ENCODE measurements at regions not wholly inside any gene's neighbourhood (a gene's known extent, or its start where the extent isn't known, plus 50 kb on each side); places are given as distances from the start of the nearest gene placed in this dataset.

DNA sequence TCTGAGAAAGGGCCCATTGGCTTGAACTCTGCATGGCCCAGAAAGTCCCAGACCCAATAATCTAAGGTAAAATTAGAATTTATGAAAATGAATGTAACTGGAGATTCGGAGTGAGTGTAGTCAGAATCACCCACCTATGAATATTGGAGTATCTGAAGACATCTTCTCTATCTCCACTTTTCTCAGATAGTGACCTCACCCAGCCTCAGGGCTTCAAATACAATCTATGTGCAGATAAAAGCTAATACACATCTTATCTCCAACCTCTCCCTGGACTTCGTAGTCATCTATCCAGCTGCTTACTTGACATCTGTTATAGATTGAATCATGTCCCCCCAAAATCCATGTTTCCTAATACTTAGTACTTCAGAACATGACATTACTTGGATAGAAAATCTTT is 263.2 kb downstream of the RAD51AP2 start:
- no peaks in the 10 kb centered on the region for H3K4me1 ChIP-seq (ENCODE audit: insufficient read depth)
- Mint-ChIP-seq H3K36me3 (ENCODE audit: low read depth) (no peaks in the 10 kb centered on the region), H3K4me1 (no peaks in the 10 kb centered on the region), H3K27me3 (ENCODE audit: insufficient read depth, low read depth, poor library complexity) (no peaks in the 10 kb centered on the region), H3K9me3 (no peaks in the 10 kb centered on the region), H3K27ac (no peak overlapping the region), H3K4me3 (no peak overlapping the region)
- no peak overlapping the region for H3K27ac ChIP-seq (ENCODE audit: low read depth)
- no peaks in the 10 kb centered on the region for H3K27me3 ChIP-seq (ENCODE audit: insufficient read depth)
- no peak overlapping the region for H3K4me2 ChIP-seq
- H3K36me3 ChIP-seq (ENCODE audit: insufficient read depth) = no peaks in the 10 kb centered on the region
- no peak overlapping the region for H2AFZ ChIP-seq
- H3K9me2 ChIP-seq (ENCODE audit: insufficient read depth) = no peaks in the 10 kb centered on the region
- no peaks in the 10 kb centered on the region for H3F3A ChIP-seq (replicated peaks; ENCODE audit: low read depth)
- H3K4me3 ChIP-seq = no peak overlapping the region
- no peaks in the 10 kb centered on the region; the same call in 1 of the 2 replicates for H4K20me1 ChIP-seq (replicated peaks; ENCODE audit: insufficient read depth)
- H3K79me2 ChIP-seq (replicated peaks; ENCODE audit: insufficient read depth) = no peaks in the 10 kb centered on the region
- TF ChIP-seq, protein P1, sequence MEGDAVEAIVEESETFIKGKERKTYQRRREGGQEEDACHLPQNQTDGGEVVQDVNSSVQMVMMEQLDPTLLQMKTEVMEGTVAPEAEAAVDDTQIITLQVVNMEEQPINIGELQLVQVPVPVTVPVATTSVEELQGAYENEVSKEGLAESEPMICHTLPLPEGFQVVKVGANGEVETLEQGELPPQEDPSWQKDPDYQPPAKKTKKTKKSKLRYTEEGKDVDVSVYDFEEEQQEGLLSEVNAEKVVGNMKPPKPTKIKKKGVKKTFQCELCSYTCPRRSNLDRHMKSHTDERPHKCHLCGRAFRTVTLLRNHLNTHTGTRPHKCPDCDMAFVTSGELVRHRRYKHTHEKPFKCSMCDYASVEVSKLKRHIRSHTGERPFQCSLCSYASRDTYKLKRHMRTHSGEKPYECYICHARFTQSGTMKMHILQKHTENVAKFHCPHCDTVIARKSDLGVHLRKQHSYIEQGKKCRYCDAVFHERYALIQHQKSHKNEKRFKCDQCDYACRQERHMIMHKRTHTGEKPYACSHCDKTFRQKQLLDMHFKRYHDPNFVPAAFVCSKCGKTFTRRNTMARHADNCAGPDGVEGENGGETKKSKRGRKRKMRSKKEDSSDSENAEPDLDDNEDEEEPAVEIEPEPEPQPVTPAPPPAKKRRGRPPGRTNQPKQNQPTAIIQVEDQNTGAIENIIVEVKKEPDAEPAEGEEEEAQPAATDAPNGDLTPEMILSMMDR (conservative IDR thresholded peaks at IDR 0.05; ENCODE audit: low read depth in 2 of 2) = no peak
- TF ChIP-seq EZH2 (IDR thresholded peaks at IDR 0.05; ENCODE audit: low read depth, unreplicated experiment) (no peak), EZH2phosphoT487 (IDR thresholded peaks at IDR 0.05; ENCODE audit: unreplicated experiment) (no peak), CREB1 (CRISPR knock-in tag; IDR thresholded peaks at IDR 0.05; ENCODE audit: low read depth) (no peak), POLR2AphosphoS5 (IDR thresholded peaks at IDR 0.05; ENCODE audit: low read depth) (no peak)
- TF ChIP-seq, protein P2, sequence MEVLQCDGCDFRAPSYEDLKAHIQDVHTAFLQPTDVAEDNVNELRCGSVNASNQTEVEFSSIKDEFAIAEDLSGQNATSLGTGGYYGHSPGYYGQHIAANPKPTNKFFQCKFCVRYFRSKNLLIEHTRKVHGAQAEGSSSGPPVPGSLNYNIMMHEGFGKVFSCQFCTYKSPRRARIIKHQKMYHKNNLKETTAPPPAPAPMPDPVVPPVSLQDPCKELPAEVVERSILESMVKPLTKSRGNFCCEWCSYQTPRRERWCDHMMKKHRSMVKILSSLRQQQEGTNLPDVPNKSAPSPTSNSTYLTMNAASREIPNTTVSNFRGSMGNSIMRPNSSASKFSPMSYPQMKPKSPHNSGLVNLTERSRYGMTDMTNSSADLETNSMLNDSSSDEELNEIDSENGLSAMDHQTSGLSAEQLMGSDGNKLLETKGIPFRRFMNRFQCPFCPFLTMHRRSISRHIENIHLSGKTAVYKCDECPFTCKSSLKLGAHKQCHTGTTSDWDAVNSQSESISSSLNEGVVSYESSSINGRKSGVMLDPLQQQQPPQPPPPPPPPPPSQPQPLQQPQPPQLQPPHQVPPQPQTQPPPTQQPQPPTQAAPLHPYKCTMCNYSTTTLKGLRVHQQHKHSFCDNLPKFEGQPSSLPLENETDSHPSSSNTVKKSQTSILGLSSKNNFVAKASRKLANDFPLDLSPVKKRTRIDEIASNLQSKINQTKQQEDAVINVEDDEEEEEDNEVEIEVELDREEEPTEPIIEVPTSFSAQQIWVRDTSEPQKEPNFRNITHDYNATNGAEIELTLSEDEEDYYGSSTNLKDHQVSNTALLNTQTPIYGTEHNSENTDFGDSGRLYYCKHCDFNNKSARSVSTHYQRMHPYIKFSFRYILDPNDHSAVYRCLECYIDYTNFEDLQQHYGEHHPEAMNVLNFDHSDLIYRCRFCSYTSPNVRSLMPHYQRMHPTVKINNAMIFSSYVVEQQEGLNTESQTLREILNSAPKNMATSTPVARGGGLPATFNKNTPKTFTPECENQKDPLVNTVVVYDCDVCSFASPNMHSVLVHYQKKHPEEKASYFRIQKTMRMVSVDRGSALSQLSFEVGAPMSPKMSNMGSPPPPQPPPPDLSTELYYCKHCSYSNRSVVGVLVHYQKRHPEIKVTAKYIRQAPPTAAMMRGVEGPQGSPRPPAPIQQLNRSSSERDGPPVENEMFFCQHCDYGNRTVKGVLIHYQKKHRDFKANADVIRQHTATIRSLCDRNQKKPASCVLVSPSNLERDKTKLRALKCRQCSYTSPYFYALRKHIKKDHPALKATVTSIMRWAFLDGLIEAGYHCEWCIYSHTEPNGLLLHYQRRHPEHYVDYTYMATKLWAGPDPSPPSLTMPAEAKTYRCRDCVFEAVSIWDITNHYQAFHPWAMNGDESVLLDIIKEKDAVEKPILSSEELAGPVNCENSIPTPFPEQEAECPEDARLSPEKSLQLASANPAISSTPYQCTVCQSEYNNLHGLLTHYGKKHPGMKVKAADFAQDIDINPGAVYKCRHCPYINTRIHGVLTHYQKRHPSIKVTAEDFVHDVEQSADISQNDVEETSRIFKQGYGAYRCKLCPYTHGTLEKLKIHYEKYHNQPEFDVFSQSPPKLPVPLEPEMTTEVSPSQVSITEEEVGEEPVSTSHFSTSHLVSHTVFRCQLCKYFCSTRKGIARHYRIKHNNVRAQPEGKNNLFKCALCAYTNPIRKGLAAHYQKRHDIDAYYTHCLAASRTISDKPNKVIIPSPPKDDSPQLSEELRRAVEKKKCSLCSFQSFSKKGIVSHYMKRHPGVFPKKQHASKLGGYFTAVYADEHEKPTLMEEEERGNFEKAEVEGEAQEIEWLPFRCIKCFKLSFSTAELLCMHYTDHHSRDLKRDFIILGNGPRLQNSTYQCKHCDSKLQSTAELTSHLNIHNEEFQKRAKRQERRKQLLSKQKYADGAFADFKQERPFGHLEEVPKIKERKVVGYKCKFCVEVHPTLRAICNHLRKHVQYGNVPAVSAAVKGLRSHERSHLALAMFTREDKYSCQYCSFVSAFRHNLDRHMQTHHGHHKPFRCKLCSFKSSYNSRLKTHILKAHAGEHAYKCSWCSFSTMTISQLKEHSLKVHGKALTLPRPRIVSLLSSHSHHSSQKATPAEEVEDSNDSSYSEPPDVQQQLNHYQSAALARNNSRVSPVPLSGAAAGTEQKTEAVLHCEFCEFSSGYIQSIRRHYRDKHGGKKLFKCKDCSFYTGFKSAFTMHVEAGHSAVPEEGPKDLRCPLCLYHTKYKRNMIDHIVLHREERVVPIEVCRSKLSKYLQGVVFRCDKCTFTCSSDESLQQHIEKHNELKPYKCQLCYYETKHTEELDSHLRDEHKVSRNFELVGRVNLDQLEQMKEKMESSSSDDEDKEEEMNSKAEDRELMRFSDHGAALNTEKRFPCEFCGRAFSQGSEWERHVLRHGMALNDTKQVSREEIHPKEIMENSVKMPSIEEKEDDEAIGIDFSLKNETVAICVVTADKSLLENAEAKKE (CRISPR knock-in tag; IDR thresholded peaks at IDR 0.05) = no peak
- DNase-seq (ENCODE audit: low spot score) (no peak), ATAC-seq (no peak)

Data from GM23338 (cell line).